ENCODE measurements at regions not wholly inside any gene's neighbourhood (a gene's known extent, or its start where the extent isn't known, plus 50 kb on each side); places are given as distances from the start of the nearest gene placed in this dataset.
"Not testable (repeated sequence)": the region's sequence is repeated elsewhere in the genome, so short reads cannot be mapped to it uniquely, and the experiment has no call there.

DNA sequence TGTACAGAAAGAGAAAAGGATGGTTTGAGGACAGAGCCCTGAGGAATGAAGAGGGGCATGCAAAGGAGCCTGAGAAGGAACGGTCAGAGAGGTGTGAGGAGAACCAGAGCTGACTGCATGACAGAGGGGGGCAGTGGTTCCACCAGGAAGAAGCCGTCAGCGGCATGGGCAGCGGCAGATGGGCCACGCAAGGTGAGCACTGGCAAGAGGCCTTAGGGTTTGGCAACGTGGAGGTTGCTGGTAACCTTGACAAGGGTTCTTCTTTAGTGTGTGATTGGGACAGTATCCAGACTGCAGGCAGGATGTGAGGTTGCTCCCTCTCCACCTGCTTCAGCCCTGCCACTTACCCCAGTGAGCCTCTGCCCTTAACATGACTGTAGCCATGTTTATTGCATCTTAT lies 275.3 kb upstream of the TEKT4 start:
- DNase-seq; H3K36me3 ChIP-seq (ENCODE audit: insufficient read depth, low read length); H3K27me3 ChIP-seq (ENCODE audit: insufficient read depth, low read length, poor library complexity, severe bottlenecking); H3K4me3 Mint-ChIP-seq; H3K4me1 Mint-ChIP-seq; H3K27me3 Mint-ChIP-seq; H3K4me3 ChIP-seq (ENCODE audit: low read length); POLR2A ChIA-PET; H3K27ac ChIP-seq (ENCODE audit: low read depth, low read length); CTCF ChIA-PET; H3K9me3 ChIP-seq (ENCODE audit: low read length); H3K27ac Mint-ChIP-seq; H3K4me1 ChIP-seq (ENCODE audit: insufficient read depth, low read length); H3K36me3 Mint-ChIP-seq: not testable (repeated sequence)
- H3K9me3 Mint-ChIP-seq: peaks cover 0 to 14% (median 4%) of the 10 kb centered on the region in 5 donors

GRCh38 chr2:94598075-94598713 lies 273.0 kb upstream of the TEKT4 start:
- H3K36me3 Mint-ChIP-seq; H3K4me1 ChIP-seq (ENCODE audit: insufficient read depth, low read length); H3K27me3 ChIP-seq (ENCODE audit: insufficient read depth, low read length, poor library complexity, severe bottlenecking); H3K36me3 ChIP-seq (ENCODE audit: insufficient read depth, low read length); H3K27me3 Mint-ChIP-seq; H3K4me1 Mint-ChIP-seq; H3K27ac ChIP-seq (ENCODE audit: low read depth, low read length); H3K9me3 ChIP-seq (ENCODE audit: low read length); CTCF ChIA-PET; H3K4me3 ChIP-seq (ENCODE audit: low read length); H3K4me3 Mint-ChIP-seq; DNase-seq; H3K27ac Mint-ChIP-seq; POLR2A ChIA-PET: not testable (repeated sequence)
- H3K9me3 Mint-ChIP-seq: peaks cover 0 to 20% (median 4%) of the 10 kb centered on the region in 5 donors

GRCh38 chr2:94600929-94601328 lies 270.3 kb upstream of the TEKT4 start:
- H3K9me3 ChIP-seq (ENCODE audit: low read length); CTCF ChIA-PET; H3K27me3 Mint-ChIP-seq; H3K27me3 ChIP-seq (ENCODE audit: insufficient read depth, low read length, poor library complexity, severe bottlenecking); H3K4me1 ChIP-seq (ENCODE audit: insufficient read depth, low read length); H3K27ac ChIP-seq (ENCODE audit: low read depth, low read length); H3K4me1 Mint-ChIP-seq; H3K4me3 Mint-ChIP-seq; H3K4me3 ChIP-seq (ENCODE audit: low read length); POLR2A ChIA-PET; H3K27ac Mint-ChIP-seq; H3K36me3 ChIP-seq (ENCODE audit: insufficient read depth, low read length); H3K36me3 Mint-ChIP-seq; DNase-seq: not testable (repeated sequence)
- peaks cover 0 to 23% (median 3%) of the 10 kb centered on the region in 5 donors for H3K9me3 Mint-ChIP-seq

GRCh38 chr2:94602466-94602865 lies 268.8 kb upstream of the TEKT4 start:
- Histone ChIP-seq H3K27me3 (ENCODE audit: insufficient read depth, low read length, poor library complexity, severe bottlenecking) (no peaks in the 10 kb centered on the region), H3K4me3 (ENCODE audit: low read length) (no peak overlapping the region), H3K27ac (ENCODE audit: low read depth, low read length) (no peak overlapping the region), H3K4me1 (ENCODE audit: insufficient read depth, low read length) (no peaks in the 10 kb centered on the region), H3K9me3 (ENCODE audit: low read length) (no peaks in the 10 kb centered on the region), H3K36me3 (ENCODE audit: insufficient read depth, low read length) (no peaks in the 10 kb centered on the region)
- no peak for DNase-seq
- H3K27me3 Mint-ChIP-seq: peaks cover 0 to 5% of the 10 kb centered on the region in 2 donors
- H3K36me3 Mint-ChIP-seq: no peaks in the 10 kb centered on the region
- H3K4me1 Mint-ChIP-seq: no peaks in the 10 kb centered on the region
- peaks cover 0 to 19% (median 3%) of the 10 kb centered on the region in 5 donors for H3K9me3 Mint-ChIP-seq
- H3K27ac Mint-ChIP-seq: no peak overlapping the region
- ChIA-PET CTCF (no interaction called here), POLR2A (no interaction called here)
- H3K4me3 Mint-ChIP-seq: no peak overlapping the region

- CTCF ChIA-PET: no interaction called here
- peaks cover 0 to 2% (median 0%) of the 10 kb centered on the region in 5 donors for H3K9me3 Mint-ChIP-seq
- H3K27ac Mint-ChIP-seq: no peak overlapping the region
- H3K4me3 ChIP-seq (ENCODE audit: low read length): no peak overlapping the region
- H3K4me1 Mint-ChIP-seq: no peaks in the 10 kb centered on the region
- no peaks in the 10 kb centered on the region for H3K9me3 ChIP-seq (ENCODE audit: low read length)
- DNase-seq: peak in 1 of 5 donors; percentile 35
- no peak overlapping the region for H3K4me3 Mint-ChIP-seq
- H3K27ac ChIP-seq (ENCODE audit: low read depth, low read length): no peak overlapping the region
- no peaks in the 10 kb centered on the region for H3K27me3 ChIP-seq (ENCODE audit: insufficient read depth, low read length, poor library complexity, severe bottlenecking)
- H3K36me3 Mint-ChIP-seq: no peaks in the 10 kb centered on the region
- no peaks in the 10 kb centered on the region for H3K4me1 ChIP-seq (ENCODE audit: insufficient read depth, low read length)
- no peaks in the 10 kb centered on the region for H3K36me3 ChIP-seq (ENCODE audit: insufficient read depth, low read length)
- POLR2A ChIA-PET: no interaction called here
- H3K27me3 Mint-ChIP-seq: peaks cover 0 to 1% of the 10 kb centered on the region in 2 donors
Measured at GRCh38 chr2:94622113-94622618, 249.1 kb upstream of the TEKT4 start.

- H3K9me3 Mint-ChIP-seq; CTCF ChIA-PET; H3K27ac Mint-ChIP-seq; H3K4me1 ChIP-seq (ENCODE audit: insufficient read depth, low read length); H3K27me3 Mint-ChIP-seq; H3K4me1 Mint-ChIP-seq; H3K36me3 Mint-ChIP-seq; H3K27me3 ChIP-seq (ENCODE audit: insufficient read depth, low read length, poor library complexity, severe bottlenecking); H3K4me3 ChIP-seq (ENCODE audit: low read length); H3K9me3 ChIP-seq (ENCODE audit: low read length); H3K36me3 ChIP-seq (ENCODE audit: insufficient read depth, low read length); H3K4me3 Mint-ChIP-seq; H3K27ac ChIP-seq (ENCODE audit: low read depth, low read length); DNase-seq; POLR2A ChIA-PET: not testable (repeated sequence)
Measured at GRCh38 chr2:94628953-94629352, 242.3 kb upstream of the TEKT4 start.

- H3K4me1 ChIP-seq (ENCODE audit: insufficient read depth, low read length); H3K27me3 ChIP-seq (ENCODE audit: insufficient read depth, low read length, poor library complexity, severe bottlenecking); CTCF ChIA-PET; H3K9me3 ChIP-seq (ENCODE audit: low read length); DNase-seq; H3K4me1 Mint-ChIP-seq; H3K36me3 ChIP-seq (ENCODE audit: insufficient read depth, low read length); H3K27me3 Mint-ChIP-seq; H3K4me3 Mint-ChIP-seq; H3K9me3 Mint-ChIP-seq; H3K27ac Mint-ChIP-seq; POLR2A ChIA-PET; H3K4me3 ChIP-seq (ENCODE audit: low read length); H3K36me3 Mint-ChIP-seq; H3K27ac ChIP-seq (ENCODE audit: low read depth, low read length): not testable (repeated sequence)
Measured at GRCh38 chr2:94641397-94641796, 229.8 kb upstream of the TEKT4 start.

DNA sequence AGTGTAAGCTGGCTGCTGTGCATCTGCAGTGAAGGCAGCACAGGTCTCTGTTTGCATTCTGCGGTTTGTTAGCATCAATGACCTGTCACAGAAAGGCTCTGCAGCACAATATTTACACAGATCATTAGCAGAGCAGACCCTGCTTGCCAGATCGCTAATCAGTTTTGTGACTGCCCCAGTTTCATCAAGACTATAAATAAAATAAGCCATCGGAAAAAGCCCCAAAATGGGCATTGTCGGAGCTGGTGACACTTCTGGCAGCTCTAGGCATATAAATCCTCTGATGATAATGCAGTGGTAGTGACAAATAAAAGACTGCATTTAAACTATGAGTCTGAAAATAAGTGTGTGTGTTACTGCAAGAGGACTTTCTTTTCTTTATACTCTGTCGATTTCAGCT lies 219.1 kb upstream of the TEKT4 start:
- H3K36me3 ChIP-seq (ENCODE audit: insufficient read depth, low read length); H3K27ac Mint-ChIP-seq; H3K27me3 Mint-ChIP-seq; H3K4me1 Mint-ChIP-seq; H3K4me3 Mint-ChIP-seq; H3K36me3 Mint-ChIP-seq; CTCF ChIA-PET; H3K4me1 ChIP-seq (ENCODE audit: insufficient read depth, low read length); POLR2A ChIA-PET; DNase-seq; H3K27ac ChIP-seq (ENCODE audit: low read depth, low read length); H3K9me3 Mint-ChIP-seq; H3K9me3 ChIP-seq (ENCODE audit: low read length); H3K27me3 ChIP-seq (ENCODE audit: insufficient read depth, low read length, poor library complexity, severe bottlenecking); H3K4me3 ChIP-seq (ENCODE audit: low read length): not testable (repeated sequence)

DNA sequence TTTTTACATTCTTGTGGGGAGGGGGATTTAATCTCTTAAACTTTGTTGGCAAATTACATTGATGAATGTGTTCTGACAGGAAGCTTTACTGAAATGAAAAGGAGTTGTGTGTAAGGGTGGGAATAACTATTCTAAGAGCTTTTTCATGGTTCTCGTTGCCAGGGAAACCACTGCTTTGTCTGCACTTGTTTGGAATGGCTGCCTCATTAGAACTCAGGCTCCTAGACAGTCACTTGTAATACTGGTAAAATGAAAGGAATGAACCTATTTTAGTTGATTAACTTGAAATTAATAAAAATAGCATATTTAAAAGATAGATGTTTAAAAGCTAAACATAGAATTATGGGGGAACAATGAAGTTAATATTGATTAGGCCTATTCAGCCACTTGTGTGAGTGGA lies 201.4 kb upstream of the TEKT4 start:
- H3K36me3 ChIP-seq (ENCODE audit: insufficient read depth, low read length); H3K27ac Mint-ChIP-seq; DNase-seq; H3K9me3 Mint-ChIP-seq; H3K36me3 Mint-ChIP-seq; CTCF ChIA-PET; H3K4me1 ChIP-seq (ENCODE audit: insufficient read depth, low read length); H3K9me3 ChIP-seq (ENCODE audit: low read length); H3K27me3 ChIP-seq (ENCODE audit: insufficient read depth, low read length, poor library complexity, severe bottlenecking); H3K27ac ChIP-seq (ENCODE audit: low read depth, low read length); H3K4me3 Mint-ChIP-seq; POLR2A ChIA-PET; H3K4me3 ChIP-seq (ENCODE audit: low read length); H3K27me3 Mint-ChIP-seq; H3K4me1 Mint-ChIP-seq: not testable (repeated sequence)

Measured in CD8-positive, alpha-beta memory T cell (primary cell).